ENCODE measurements at regions not wholly inside any gene's neighbourhood (a gene's known extent, or its start where the extent isn't known, plus 50 kb on each side); places are given as distances from the start of the nearest gene placed in this dataset.

DNA sequence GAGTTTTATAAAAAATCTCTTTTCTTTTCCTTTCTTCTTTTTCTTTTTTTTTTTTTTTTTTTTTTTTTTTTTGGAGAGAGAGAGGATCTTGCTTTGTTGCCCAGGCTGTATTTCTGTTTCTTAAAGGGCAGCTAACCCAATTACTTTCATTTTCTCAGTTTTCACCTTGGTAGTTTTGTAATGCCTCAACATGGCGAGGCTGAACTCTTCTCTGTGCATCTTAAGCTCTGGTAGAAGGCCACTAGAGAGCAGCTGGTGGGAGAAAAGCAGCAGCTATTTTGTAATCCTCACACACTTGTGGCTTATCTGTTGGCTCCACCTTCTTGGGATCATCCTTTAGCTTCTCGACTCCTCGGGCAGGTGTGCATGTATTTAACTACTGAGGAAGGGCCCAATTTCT, 152.2 kb upstream of the MEIS2 start:
- DNase-seq (no peak), ATAC-seq (no peak)
- intact Hi-C loops (cut with micrococcal nuclease): no loop called here

DNA sequence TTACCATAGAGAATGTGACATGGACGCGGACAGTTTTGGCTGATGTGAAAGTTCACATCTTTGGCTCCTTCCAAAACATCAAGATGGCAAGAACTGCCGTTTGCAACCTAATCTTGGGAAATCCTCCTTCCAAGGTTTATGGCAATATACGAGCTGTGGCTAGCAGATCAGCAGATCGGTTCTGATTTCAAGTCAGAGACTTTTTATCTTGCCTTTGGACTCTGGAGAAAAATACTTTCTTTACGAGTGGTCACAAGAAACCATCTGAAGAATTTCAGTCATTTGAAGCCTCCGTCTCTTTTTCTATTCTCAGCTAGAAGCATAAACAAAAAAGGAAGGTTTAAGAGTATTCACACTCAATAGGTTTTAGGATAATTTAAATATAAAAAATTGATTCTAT, 153.5 kb upstream of the MEIS2 start:
- intact Hi-C loops (cut with micrococcal nuclease): no loop called here
- no peak for DNase-seq
- no peak for ATAC-seq

DNA sequence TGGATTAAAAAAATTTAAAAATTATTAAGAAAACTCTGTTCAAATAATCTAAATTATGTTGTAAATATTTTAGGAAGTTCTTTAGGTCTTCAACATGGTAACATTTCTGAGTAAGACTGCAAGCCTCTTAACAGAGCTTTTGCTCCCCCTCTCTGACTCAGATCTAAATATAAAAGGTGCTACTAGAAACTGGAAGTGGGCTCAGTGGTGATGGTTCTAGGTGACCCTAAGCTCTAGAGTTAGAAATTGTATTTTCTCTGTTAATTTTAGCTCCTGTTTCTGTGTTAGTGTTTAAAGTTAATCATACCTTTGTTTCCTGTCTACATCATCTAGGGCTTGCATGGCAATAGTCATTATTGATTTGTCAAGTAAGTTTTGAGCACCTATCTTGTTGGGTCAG, 159.9 kb upstream of the MEIS2 start:
- intact Hi-C loops (cut with micrococcal nuclease): no loop called here
- ATAC-seq: no peak
- no peak for DNase-seq

DNA sequence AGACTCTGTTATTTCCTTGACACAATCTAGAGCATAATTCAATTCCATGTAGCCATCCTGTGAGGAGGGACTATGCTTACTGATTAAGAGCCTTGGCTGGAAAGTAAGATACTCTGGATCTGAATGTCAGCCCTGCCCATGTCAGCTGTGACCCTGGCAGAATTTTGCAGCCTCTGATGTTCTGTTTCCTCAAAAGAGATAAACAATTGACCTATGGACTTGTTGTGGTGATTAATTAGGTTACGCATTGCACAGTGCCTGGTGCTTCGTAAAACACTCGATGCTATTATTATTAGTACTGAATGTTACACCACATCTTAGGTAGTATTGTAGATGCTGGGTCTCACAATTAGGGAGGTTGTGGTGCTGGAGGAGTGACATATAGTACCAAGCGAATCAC, 161.3 kb upstream of the MEIS2 start:
- DNase-seq: no peak
- intact Hi-C loops (cut with micrococcal nuclease): no loop called here
- no peak for ATAC-seq

DNA sequence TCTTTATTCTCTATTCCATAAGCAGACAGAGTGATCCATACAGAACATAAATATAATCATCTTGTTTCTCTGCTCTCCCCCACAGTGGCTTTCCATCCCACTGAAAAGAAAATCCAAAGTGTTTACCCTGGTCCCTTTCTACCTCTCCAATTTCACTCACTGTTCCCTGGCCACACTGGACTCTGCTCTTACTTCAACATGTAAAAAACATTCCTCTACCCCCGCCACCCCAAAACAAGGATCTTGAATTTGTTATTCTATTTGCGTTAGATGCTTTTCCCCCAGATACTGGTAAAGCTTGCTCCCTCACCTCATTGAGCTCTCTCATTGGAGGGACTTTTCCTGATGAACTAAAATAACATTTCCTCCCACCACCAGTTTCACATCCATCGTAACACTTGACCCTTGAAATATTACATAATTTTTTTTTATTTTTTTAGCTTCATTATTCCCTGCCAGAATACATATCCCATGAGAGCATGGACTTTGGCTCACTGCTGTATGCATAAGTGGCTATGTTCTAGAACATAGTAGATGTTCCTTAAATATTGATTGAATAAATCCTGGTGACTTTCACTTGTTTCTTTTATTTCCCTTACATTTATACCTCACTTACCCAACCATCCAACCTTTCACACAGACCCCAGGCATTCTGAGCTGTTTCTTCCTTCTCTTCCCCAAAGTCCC, 162.7 kb upstream of the MEIS2 start:
- intact Hi-C loops (cut with micrococcal nuclease): no loop called here
- DNase-seq (no peak), ATAC-seq (no peak)

DNA sequence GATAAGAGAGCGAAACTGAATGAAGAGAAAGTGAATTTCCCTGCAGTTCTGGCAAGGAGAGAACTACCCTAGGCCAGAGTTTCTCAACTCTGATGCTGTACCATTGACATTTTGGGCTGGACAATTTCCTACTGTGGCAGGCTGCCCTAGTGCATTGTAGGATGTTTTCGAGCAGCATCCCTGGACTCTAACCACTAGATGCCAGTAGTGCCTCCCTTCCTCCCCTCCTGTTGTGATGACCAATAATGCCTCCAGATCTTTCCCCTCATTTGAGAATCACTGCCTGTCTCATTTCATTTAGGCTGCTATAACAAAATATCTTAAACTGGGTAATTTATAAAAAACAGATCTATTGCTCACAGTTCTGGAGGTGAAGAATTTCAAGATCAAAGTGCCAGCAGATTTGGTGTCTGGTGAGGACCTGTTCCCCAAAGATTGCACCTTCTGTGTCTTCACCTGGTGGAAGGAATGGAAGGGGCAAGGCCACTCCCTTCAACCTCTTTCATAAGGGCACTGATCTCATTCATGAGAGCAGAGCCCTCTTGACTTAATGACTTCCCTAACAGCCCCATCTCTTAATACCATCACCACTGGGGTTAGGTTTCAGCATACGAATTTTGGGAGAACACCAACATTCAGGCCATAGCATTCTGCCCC, 188.9 kb upstream of the MEIS2 start:
- ATAC-seq: no peak
- intact Hi-C loops (cut with micrococcal nuclease): no loop called here
- DNase-seq: no peak

DNA sequence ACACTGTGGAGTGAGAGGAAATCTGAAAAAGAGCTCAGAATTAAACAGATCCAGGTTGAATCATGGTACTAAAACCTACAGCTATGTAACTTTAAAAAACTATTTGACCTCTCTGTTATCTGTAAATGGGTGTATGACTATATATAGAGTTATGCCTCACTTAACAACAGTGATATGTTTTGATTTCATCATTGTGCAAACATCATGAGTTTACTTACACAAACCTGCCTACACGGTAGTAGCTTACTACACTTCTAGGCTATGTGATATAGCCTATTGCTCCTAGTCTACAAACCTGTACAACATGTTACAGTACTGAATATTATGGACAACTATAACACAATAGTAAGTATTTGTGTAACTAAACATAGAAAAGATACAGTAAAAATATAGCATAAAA, 191.6 kb upstream of the MEIS2 start:
- ATAC-seq: no peak
- intact Hi-C loops (cut with micrococcal nuclease): no loop called here
- DNase-seq: no peak

DNA sequence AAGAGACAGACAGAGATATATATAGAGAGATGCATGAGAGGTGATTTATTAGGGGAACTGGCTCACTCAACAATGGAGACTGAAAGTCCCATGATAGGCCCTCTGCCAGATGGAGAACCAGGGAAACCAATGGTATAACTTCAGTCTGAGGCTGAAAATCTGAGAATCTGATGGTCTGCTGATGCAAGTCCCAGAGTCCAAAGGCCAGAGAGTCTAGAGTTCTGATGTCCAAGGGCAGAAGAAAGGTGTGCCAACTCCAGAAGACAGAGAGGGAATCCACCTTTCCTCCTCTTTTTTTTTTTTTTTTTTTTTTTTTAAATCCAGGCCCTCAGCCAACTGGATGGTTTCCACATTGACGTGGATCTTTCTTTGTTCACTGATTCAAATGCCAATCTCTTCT, 197.9 kb upstream of the MEIS2 start:
- intact Hi-C loops (cut with micrococcal nuclease): no loop called here
- ATAC-seq: no peak

DNA sequence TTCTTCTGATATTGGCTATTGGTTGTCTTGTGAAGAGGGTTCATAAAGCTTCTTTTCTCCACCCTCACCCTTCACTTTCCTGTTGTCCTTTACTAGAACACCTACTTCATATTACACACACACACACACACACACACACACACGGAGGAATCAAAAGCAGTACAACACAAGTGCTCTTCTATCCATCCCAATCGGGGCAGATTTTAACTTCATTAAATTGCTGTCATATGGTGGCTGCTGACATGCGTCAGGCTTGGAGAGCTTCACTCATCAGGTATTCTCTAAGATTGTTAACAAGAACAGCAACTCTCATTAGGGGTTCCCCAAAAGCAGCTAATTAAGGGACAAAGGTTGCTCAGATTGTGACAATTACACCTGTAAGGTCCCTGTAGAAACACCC, 239.1 kb upstream of the MEIS2 start:
- no peak for ATAC-seq
- DNase-seq: no peak

More for the DNA sequence above, 197.9 kb upstream of the MEIS2 start:
- DNase-seq: no peak

DNA sequence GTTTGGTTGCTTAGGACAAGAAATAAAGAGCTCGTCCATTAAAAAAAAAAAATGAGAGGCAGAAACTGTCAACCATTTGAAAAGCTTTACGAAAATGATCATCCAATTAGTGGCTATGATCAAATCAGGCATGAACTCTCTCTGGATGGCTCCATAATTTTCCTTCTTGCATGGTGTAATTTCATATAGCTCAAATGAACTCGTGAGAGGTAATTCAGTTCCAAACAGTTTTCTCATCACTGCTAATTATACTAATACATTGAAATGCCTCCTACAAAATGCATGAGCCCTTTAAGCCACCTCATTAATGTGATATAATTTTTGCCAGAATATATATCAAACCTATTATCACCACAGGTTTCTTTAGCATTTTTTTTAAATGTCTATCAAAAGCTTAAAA, 239.5 kb upstream of the MEIS2 start:
- no peak for DNase-seq
- no peak for ATAC-seq
- intact Hi-C loops (cut with micrococcal nuclease): no loop called here

More for the DNA sequence above, 239.1 kb upstream of the MEIS2 start:
- intact Hi-C loops (cut with micrococcal nuclease): no loop called here

DNA sequence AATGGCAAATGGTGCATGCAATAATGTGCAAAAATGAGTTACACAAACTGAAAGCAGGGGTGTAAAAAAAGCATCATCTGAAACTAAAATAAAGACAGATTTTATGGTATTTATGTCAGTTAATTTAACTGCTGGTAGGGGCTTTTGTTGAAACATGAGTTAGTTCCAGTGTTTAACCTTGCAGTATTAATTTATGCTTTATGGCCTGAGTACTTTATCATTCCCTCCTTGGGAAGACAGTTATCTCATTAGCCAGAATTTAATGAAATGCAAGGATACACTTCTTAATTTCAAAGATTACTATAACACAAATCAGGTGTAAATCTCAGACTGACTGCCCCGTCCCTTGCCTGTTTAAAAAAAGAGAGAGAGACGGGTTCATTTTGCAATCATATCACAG, 240.1 kb upstream of the MEIS2 start:
- ATAC-seq: no peak
- no peak for DNase-seq
- intact Hi-C loops (cut with micrococcal nuclease): no loop called here

DNA sequence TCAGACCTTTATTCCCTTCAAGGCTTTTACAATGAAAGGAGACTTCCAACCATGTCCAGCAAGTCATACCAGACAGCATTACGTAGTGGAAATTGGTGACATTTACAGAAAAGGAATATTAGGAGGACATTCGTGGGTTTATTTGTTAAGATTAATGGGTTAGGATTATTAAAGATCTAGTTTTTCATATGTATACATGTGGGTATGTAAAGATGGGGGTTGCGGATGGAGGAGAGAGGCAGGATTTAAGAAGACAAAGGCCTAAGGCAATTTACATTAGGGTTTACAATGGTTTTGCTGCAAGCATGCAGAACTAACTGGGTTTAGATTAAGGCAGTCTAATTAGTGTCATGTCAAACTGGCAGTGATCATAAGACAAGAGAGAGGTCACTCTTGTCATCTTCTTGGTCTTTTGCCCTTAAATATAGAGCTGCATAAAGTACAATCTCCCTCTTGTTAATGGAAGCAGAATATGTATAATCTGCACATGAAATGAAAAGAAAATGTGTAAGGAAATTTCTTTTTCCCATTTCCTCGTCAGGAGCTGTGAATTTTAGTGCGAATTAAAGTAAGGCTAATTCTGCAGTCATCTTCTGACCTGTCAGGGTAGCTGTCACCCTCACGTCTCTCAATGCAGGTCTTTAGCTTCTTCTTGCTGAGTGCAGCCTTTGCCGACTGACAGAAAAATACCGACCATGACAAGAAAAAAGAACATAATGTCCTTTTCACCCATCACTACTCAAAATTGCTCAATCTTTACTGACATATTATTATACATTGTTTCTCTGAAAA, 258.9 kb upstream of the MEIS2 start:
- no peak for DNase-seq
- intact Hi-C loops (cut with micrococcal nuclease): no loop called here
- ATAC-seq: no peak

DNA sequence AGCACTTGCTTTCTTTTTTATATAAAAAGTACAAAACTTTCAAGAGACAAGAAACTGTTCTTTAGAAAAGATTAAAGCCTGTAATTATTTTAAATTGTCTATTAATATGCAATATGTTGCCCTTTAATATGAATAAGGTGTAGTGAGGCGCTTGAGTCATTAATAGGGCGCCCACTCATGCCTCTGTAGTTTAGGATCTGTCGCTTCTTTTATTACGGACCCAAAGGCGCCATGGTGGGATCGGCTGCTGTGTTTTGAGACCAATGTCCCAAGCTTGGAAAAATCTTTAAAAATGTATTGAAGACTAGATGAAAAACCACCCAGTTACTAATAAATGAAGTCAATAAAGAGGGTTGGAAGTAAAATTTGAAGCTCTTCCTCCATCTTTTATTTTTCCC, 259.5 kb upstream of the MEIS2 start:
- DNase-seq: no peak
- intact Hi-C loops (cut with micrococcal nuclease): no loop called here

DNA sequence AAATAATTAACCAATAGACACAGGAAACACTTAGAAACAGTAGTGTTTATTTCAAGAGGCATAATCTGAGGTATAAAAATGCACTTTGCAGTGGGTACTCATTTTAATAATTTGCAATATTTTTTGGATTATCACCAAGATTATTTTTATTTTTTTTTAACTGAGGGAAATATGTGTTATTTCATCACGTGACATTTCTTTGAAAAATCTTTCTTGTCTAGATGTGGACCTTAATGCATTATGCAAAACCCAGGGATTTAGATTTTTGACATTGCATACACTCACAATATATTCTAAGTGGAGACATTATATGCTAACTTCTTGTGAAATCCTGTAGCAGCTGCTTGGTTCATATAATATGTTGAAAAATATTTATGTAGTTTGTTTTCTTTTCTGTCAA, 260.4 kb upstream of the MEIS2 start:
- DNase-seq (no peak), ATAC-seq (no peak)
- intact Hi-C loops (cut with micrococcal nuclease): no loop called here

More for the DNA sequence above, 259.5 kb upstream of the MEIS2 start:
- no peak for ATAC-seq

DNA sequence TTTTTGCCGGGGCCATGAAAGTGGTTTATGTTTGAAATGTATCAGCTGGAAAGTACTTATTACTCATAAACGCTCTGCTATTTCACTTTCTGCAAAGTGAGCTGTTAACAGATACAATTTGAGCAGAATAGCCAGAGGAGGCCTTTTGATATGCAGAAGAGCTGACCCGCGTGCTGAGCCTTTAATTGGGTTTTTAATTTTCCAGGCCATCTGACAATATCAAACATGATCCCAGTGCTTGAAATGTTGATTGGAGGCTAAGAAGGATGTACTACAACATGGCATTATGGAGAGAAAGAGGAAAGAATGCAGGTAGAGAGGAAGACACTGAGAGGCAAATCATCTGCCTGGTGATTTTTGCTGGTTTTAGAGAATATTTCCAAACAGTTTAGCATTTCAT, 261.3 kb upstream of the MEIS2 start:
- no peak for ATAC-seq
- no peak for DNase-seq
- intact Hi-C loops (cut with micrococcal nuclease): no loop called here

DNA sequence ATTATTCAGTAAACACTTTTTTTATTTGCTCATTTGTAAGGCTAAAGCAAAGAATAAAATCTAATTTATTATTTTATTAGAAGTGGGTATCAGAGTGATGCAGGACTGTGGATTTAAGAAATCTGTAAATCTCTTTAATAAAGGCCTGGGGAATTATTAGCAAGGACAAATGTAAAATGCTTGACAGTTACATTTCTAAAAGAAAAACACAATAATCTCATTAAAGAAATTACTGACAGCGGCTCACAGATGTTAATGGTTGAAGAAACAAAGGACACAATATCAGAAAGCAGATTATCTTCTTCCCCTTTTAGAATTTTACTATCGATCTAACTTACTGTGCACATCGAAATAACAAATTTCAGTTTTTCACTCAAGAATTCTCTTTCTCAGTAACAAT, 262.1 kb upstream of the MEIS2 start:
- intact Hi-C loops (cut with micrococcal nuclease): no loop called here
- ATAC-seq: no peak
- no peak for DNase-seq

DNA sequence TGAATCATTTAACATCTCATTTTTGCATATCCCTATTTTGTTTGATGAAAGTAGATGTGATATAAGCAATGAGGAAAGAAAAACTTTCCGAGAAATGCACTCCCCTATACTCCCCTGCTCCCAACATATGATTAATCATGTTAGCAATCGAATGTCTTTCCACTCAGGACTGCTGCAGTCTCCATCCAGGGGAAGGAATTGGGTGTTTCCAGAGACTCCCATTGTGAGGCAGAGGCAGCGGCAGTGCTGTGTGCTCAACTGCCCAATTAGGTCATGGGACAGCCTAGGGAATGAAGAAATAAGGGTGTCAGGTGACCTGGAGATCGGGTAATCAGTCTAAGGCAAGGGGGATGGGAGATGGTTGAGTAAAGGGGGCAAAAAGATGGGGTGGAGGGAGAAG, 268.6 kb upstream of the MEIS2 start:
- no peak for ATAC-seq
- no peak for DNase-seq
- intact Hi-C loops (cut with micrococcal nuclease): no loop called here

DNA sequence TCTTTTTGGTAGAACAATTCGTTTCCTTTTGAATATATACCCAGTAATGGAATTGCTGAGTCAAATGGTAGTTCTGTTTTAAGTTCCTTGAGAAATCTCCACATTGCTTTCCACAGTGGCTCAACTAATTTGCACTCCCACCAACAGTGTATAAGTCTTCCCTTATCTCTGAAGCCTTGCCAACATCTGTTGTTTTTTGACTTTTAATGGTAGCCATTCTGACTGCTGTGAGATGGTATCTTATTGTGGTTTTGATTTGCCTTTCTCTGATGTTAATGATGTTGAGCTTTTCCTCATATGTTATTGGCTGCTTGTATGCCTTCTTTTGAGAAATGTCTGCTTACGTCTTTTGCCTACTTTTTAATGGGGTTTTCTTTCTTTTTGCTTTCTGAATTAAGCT, 270.6 kb upstream of the MEIS2 start:
- intact Hi-C loops (cut with micrococcal nuclease): no loop called here
- DNase-seq: no peak
- ATAC-seq: no peak

DNA sequence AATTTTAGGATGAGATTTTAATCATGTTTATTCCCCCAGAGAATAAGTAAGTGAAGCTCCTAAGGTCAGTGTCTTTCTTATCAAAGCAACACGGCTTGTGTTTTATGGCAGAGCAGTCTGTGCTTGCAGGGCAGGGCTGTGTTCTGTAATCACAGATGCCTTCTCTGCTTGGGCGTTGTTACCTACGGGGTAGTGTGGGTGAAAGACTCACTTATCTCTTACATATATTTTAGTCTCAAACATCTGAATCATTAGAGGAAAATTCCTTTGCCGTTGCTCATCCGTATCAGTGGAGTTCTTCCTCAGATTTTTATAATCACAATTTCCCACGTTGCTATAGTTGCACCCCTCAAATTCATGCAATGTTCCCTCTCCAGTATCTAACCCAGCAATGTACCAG, 271.7 kb upstream of the MEIS2 start:
- DNase-seq (no peak), ATAC-seq (no peak)
- intact Hi-C loops (cut with micrococcal nuclease): no loop called here

DNA sequence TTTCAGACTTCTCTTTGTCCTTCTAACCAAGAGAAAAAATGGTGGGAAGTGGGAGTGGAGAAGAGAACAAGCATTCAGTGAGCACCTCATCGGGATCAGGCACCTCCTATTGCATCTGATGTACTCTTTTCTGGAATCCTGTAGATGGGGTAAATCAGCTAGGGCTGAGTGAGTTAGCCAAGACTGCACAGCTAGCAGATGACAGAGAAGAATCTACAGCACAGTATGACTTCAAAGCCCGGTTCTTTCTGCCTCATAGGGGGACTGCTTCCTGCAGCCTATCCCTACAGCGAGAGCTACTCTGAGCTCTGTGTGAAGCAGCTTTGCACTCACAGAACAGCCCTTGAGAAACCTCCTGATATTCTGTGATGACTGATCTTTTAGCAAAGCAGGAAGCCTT, 275.2 kb upstream of the MEIS2 start:
- intact Hi-C loops (cut with micrococcal nuclease): no loop called here
- ATAC-seq: no peak

DNA sequence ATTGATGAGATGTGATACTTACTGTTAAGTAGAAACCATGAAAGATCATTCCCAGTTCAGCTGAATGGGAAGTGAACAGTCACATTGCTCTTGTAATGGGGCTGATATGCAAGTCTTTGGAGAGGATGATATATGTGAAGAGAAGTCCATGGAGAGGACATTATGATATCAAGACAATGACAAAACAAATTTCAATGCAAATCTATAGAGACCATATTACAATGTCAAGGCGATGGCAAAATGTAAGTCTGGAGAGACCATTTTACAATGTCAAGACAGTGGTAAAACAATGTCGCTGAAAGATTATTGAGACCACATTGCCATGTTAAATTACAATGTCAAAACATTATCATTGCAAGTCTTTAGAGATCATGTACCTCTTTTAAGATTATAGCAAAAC, 277.1 kb upstream of the MEIS2 start:
- no peak for DNase-seq
- ATAC-seq: no peak
- intact Hi-C loops (cut with micrococcal nuclease): no loop called here

More for the DNA sequence above, 275.2 kb upstream of the MEIS2 start:
- no peak for DNase-seq
